HG03575 (cell line): ENCODE measurements at regions not wholly inside any gene's neighbourhood (a gene's known extent, or its start where the extent isn't known, plus 50 kb on each side); places are given as distances from the start of the nearest gene placed in this dataset.

Experiments
- ATAC-seq: cut with Tn5 transposase; IDR thresholded peaks from one replicate; pipeline ENCODE4 v1.9.1; 2021; ENCODE audit not compliant: unreplicated experiment, insufficient number of reproducible peaks, low FRiP score; ENCODE audit errors: extremely low read depth

DNA sequence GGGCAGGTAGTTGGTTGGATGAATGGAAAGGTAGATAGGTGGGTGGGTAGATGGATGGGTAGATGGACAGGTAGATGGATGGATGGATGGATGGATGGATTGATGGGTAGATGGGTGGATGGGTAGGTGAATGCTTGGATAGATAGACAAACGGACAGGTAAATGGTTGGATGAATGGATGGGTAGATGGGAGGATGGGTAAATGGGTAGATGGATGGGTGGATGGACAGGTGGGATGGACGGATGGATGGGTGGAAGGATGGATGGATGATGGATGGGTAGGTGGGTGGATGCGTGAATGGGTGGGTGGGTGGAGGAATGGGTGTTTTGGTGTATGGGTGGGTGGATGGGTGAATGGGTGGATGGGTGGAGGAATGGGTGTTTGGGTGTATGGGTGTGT, 50.1 kb upstream of the ASAP2 start:
- ATAC-seq, result no peak

DNA sequence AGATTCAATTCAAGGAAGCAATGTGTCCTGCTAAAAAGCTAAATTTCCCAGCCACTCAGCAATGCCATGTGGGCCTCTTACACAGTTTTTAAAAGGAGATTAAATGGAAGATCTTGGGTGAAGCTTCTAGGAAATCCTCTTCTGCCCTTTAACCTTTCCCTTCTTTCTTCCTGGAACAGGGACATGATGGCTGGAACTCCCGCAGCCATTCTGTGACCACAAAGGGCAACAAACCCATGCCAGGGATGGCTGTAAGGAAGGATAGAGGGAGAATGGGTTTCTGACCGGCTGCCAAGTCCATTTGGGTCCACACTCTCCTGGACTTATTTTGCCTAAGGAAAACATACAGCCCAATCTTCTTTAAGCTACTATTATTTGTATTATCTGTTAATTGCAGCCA, 52.6 kb upstream of the ASAP2 start:
- ATAC-seq, result no peak

DNA sequence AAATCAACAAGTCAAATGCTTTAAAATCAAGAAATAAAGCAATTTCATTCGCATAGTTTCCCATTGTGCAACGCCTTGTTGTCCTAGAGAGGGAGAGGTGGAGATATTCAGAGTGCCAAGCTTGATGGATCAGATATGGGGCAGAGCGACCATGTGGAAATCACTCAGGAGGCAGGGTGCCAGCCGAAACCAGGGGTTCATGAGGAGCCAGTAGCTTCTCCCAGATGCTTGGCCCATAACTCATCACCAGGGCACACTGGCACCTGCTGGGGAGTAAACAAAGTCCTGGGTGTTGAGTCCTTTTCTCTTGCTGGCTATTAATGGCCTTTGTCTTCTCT, 53.0 kb upstream of the ASAP2 start:
- ATAC-seq, result no peak

DNA sequence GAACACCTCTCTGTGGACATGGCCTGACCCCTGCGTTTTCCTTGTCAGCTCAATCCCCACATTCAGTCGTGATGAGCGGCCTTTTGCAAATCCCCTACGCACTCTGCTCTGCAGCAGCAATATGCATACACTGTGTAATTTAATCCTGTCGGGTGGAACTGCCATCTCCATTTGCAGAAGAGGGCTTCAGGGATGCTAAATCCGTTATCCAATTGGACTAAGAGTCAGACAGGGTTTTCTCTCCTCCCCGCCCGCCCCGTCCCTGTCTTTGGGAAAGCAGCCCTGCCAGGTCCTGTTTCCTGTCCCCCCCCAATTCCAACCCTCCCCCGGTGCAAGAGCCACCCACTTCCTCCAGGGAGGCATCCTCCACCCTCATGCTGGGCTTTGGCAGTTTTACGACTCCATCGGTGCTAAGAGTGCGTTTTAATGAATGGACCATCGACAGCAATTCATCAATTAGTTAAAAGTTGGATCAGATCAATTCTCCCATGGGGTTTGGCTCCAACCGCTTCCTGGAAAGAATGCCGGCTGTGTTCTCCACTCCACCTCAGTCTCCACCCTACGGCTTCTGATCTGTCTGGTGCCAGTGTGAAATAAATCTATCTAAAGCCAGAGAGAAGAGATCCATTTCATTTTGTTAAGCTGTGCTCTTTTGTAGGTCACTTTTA, 53.5 kb upstream of the ASAP2 start:
- ATAC-seq, result no peak

DNA sequence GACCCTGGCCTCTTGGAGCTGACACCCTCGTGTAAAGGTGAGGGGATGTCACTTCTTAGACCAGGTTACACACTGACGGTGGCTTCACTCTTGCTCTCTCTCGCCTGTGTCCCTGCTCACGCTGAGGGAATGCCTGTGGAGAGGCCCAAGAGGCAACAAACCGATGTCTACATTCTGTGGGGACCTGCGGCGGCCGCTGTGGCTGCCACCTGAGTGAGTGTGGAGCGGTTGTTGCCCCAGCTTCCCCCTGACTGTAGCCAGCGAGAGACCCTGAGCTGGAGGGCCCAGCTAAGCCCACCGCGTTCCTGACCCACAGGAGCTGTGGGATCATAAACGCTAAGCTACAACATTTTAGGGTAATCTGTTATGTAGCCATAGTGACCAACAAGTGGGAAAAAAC, 55.7 kb upstream of the ASAP2 start:
- ATAC-seq, result no peak

DNA sequence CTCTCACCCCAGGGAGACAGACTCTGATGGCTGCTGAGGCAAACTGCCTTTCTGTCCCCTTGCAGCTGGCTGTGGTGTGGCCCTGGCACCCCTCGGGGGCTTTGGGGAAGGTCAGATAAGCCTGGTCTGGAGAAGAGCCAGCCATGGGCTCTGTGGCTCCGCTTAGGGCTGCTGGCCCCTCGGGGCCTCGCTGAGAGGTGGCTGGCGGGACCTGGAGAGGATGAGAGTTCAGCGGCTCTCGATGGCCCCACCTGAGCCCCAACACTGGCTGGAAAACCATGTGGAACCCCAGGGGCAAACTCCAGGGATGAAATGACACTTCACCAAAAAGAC, 56.1 kb upstream of the ASAP2 start:
- ATAC-seq, result no peak

DNA sequence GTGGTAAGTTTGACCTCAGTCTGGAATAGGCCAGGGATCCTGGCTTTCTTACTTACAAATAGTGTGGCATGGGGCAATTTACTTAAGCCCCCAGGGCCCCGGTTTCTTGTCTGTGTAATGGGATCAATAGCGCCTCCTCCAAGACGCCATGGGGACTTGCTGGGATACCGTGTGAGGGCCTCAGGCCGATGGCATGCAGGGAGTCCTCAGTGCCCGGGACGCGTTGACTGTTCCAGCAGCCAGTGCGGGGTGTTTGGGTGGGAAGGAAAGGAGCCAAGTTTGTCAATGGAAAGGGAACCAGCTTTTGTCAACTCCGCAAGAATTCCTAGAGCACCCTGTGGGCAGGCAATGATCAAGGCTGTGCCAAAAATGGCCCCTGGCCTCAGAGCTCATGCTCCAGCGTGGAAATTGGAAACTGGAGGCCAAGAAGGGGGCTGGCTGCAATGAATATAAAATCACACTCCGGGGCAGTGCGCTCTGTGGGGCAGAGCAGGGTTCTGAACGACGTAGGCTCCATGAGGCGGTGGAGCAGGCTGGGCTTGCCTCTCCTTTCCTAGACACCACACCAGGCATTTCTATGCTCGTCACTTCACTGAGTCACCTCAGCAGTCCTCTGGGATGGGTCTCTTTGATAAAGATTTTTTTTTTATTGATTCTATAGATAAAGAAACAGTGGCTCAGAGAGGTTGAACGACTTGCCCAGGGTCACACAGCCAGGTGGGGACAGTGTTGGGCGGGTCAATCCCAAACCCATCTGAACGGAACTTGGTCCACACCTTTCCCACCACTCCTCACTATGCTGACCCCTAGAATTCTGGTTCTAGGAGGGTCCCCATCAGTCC, 56.7 kb upstream of the ASAP2 start:
- no peak for ATAC-seq

DNA sequence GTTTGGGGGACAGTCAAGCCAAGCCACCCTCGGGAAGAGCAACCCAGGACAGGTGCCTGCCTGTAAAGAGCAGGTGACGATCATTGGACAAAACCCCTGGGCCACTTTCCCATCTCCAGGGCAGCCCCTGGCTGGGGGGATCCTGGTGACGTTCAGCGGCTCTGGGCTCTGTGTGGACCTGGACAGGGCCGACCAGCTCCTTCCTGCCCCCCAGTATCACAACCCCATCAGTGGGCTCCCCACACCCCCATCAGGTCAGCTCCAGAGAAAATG, 57.3 kb upstream of the ASAP2 start:
- no peak for ATAC-seq

DNA sequence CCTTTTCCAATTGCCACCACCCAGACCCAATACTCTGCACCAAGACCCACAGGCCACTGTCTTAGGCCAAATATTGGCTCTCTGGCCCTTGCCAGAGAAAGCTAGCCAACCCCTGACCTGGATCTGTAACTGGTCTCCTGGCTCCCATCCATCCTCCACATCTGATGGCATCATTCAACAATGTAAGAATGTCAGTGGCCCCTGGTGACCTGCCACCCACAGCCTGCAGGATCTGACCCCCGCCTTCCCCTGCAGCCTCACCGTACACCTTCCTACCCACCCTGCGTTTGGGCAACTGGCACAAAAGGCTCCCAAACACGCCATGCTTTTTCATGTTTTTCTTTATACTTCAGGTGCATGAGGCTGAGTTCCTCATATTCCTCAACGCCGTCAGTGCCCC, 60.0 kb upstream of the ASAP2 start:
- no peak for ATAC-seq

DNA sequence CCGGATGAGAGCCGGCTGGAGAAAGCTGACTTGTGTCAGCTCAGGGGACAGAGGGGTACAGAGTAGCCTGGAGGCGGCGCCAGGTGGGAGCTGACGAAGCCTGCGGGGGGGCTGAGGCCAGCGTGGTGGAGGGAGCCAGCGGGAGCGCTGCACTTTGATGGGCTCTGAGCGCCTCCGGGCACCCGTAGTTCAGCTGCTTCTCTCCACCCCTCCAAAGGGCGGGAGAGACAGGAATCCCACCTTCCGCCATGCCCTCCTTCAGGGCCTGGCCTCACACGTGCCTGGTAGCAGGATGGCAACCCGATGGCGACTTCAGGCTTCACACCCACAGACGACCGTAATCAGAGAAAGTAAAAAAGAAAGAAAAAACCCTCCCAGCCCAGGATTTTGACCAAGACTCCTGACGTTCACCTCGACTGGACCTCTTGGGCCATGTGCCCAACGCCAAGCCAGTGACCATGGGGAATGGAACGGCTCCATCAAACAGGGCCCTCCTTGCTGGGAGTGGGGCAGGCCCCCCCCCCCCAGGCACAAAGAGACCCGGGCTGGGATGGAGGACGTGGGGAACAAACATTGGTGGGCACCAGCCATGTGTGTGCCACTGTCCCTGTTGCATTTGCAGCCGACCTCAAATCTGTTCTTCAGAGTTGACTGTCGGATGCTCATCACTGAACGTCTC, 60.7 kb upstream of the ASAP2 start:
- no peak for ATAC-seq

DNA sequence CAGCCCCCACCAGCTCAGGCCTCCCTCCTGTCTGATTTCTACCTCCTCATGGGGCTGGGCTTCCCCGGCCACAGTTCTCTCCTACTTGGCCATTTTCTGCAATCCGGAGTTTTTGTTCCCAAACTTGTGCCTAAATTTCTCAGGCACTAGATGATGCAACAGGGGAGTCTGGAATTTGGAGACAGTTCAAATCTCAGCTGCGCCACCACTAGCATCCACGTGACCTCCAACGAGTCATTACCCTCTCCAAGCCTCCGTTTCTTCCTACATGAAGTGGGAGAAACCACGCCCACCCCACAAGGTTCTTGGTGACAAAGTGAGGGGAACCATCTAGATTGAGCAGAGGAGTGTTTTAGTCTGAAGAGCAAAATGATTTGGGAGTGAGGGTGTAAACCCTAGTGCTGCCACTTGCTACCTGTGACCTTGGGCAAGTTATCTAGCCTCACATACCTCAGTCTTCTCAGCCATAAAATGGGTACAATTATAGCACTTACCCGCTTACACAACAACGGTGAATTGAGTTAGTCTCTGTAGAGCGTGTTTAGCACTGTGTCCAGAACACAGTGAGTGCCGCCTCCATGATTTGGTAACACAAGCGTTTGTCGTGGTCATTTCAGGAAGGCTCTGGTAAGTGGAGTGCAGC, 61.4 kb upstream of the ASAP2 start:
- no peak for ATAC-seq

DNA sequence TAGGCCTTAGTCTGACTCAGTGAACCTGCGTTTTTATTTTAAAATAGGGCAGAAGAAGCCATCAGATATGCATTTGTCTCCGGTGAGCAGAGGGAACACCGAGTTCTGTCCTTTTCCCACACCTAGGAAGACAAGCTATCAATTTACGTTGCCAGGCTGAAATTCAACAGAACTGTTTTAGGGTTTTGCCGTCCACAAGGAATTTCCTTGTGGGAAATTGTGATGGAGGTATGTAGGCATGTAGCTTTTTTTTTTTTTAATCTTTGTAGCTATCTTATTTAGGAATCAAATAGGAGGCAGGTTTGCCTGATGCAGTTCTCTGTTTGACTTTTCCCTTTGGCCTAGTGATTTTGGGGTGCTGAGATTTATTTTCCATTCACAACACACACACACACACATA, 62.0 kb upstream of the ASAP2 start:
- no peak for ATAC-seq

DNA sequence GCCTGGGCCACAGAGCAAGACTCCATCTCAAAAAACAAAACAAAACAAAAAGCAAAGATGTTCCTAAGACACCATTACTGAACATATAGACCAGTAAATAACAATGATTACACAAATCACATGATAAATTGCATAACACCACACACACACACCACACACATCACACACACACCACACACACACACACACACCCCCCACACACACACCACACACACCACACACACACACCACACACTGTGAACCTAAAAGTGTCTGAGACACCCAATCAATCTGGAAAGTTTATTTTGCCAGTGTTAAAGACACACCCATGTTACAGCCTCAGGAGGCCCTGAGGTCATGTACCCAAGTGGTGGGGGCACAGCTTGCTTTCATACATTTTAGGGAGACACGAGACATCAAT, 62.6 kb upstream of the ASAP2 start:
- no peak for ATAC-seq

DNA sequence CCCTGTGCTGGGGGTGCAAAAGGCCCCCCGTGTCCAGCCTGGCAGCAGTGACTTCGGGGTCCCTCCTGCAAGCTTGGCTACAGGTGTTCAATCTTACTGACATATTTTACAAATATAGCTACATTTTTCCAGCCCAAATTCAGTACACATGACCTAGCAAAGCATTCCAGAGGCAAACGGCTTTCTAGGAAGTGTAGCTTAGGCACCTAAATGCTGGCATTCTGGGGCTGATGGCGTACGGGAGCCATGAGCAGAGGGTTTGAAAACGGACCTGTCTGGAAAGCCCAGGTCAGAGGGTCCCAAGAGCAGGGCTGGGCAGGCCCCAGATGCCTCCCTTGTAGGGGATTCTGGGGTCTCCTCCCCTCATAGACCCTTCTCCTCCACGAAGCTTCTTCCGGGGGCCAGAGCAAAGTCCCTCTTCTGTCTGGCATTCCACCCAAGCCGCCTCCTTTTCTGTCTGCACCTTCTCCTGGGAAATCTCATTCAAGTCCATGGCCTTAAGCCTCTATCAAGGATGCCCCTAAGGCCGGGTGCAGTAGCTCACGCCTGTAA, 63.3 kb upstream of the ASAP2 start:
- ATAC-seq, result no peak

DNA sequence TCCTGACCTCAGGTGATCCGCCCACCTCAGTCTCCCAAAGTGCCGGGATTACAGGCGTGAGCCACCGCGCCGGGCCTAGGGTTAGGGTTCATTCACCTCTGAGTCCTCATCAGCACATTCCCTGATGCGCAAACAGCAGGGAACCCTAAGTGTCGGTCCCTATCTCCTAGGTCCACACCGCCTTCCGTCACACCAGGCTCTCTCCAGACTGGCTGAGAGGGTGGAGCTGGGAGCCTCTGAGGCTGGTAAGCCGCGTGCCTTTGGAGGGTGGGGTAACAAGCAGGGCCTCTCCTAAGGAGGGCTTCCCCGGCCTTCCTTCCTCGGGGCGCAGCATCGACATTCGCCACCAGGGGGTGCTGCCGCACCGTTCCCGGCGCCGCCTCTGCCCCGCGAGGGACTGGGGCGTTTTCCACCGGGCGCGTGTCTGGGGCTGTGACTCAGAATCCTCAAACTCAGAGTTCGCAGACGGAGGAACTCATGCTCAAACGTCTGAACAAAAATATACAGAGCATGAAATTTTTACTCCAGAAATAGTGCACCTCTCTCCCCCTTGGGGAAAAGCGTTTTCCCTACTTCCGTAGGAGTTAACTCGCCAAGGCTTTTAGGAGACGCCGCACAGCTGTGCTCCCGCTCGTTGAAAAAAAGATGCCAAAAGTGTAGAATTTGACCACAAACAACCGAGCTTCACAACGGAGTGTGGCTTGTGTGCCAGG, 63.9 kb upstream of the ASAP2 start:
- ATAC-seq, result no peak

DNA sequence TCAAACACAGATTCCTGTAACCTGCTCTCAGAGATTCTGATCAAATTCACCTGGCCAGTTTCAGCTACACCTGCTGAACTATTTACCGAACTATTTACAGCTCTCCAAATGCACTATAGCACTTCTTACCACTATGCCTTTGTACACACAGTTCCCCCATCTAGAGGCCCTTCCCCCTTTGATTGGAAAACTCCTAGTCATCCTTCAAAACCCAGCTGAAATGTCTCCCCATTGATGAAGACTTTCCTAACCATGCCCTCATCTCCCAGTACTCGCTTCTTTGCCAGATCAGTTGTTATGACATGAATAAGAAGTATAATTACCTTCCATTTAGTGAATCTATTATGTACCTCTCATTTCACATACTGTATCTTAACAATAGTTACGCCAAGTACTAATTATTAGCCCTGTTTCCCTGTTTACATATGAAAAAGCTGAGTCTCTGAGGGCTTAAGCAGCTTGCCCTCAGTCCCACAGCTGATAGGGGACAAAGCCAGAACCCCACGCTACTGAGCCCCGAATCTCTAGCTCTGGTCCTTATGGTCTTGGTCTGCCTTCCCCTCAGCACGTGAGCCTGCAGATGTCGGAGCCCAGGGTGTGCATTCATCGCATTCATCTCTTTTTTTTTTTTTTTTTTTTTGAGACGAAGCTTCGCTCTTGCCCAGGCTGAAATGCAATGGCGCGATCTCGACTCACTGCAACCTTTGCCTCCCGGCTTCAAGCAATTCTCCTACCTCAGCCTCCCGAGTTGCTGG, 64.7 kb upstream of the ASAP2 start:
- ATAC-seq, result no peak

DNA sequence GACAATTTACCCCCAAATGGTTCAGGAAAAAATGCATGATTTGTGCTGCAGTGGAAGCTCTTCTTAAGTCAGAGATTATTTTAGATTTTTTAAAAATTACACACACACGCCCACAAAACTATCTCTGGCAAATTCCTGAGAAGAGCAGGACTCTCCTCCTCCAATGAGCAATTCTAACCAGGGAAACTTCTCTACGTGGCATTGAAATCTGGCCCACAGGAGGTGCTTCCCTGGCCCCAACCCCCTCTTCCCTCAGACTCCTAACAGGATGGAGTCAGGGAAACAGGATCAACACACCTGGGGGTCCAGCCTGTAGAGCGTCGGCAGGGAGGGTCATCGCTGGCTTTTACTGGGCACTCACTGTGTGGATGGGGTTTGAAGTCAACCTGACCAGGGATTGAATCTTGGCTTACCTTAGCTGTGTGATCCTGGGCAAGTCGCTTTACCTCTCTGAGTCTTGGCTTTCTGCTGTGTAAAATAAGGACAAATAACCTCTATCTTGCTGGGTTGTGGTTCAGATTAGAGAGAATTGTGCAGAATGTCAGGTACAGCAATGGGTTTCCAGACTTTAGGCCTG, 65.4 kb upstream of the ASAP2 start:
- no peak for ATAC-seq

DNA sequence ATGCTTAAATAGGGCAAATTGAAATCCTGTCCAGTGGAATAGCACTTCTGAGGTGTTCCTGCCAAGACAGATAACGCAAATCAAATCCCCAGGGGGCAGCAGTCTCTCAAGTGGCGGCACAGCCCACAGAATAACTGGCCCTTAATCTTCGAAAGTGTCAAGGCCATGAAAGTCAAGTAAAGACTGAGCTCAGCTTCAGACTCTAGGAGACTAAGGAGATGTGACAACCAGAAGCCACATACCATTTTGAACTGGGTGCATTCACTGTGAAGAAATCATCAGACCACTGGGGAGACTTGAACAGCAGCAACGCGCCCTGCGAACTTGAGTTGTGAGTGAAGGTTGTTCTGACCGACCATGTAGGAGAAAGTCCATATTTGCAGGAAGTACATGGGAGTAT, 66.0 kb upstream of the ASAP2 start:
- ATAC-seq, result no peak
